ENCODE measurements at regions not wholly inside any gene's neighbourhood (a gene's known extent, or its start where the extent isn't known, plus 50 kb on each side); places are given as distances from the start of the nearest gene placed in this dataset.
"Not testable (repeated sequence)": the region's sequence is repeated elsewhere in the genome, so short reads cannot be mapped to it uniquely, and the experiment has no call there.

DNA sequence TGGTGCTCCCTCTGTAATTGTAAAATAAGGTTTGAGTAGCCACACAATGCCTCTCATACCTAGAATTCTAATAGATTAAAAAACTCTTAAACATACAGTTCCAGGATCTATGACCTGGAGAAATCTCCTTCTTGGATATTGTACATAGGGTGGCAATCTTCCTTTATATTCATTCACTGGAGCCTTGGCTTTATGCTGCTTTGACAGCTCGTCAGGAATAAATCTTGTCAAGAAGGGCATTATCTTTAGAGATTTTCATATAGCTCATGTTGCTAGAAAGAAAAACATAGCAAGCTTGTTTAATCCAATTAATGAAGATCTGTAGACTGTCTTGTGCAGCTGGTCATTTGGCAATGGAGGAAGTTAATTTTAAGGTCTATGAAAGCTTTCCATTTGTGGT, 131.1 kb downstream of the PYDC2 start:
- in situ Hi-C loops (cut with HindIII; ENCODE audit: low sequenced_read_pairs): no loop called here
- TF ChIP-seq, protein P1, sequence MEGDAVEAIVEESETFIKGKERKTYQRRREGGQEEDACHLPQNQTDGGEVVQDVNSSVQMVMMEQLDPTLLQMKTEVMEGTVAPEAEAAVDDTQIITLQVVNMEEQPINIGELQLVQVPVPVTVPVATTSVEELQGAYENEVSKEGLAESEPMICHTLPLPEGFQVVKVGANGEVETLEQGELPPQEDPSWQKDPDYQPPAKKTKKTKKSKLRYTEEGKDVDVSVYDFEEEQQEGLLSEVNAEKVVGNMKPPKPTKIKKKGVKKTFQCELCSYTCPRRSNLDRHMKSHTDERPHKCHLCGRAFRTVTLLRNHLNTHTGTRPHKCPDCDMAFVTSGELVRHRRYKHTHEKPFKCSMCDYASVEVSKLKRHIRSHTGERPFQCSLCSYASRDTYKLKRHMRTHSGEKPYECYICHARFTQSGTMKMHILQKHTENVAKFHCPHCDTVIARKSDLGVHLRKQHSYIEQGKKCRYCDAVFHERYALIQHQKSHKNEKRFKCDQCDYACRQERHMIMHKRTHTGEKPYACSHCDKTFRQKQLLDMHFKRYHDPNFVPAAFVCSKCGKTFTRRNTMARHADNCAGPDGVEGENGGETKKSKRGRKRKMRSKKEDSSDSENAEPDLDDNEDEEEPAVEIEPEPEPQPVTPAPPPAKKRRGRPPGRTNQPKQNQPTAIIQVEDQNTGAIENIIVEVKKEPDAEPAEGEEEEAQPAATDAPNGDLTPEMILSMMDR (IDR thresholded peaks at IDR 0.05; ENCODE audit: low read depth, low read length, missing control alignments): no peak
- DNase-seq (ENCODE audit: low read depth): no peak
- no peak overlapping the region for H3K4me3 ChIP-seq (ENCODE audit: low read depth, low read length)

DNA sequence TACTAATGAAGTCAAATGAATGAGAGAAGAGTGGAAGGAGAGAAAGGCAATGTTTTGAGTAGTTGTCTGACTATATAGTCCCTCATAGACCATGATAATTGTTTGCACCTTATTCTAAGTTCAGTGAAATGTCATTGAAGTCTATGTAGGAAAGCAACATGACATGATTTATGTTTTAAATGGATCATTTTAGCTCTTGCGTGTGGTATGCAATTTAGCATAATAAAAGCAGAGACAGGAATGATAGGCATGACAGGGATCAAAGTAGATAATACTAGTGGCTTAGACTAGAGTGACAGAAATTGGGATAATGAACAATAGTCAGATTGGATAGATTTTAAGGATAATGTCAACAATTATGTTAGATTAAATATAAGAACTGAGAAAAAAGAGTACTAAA, 132.5 kb downstream of the PYDC2 start:
- H3K4me3 ChIP-seq (ENCODE audit: low read depth, low read length): no peak overlapping the region
- in situ Hi-C loops (cut with HindIII; ENCODE audit: low sequenced_read_pairs): no loop called here
- TF ChIP-seq, protein P1 (IDR thresholded peaks at IDR 0.05; ENCODE audit: low read depth, low read length, missing control alignments): no peak
- DNase-seq (ENCODE audit: low read depth): no peak

DNA sequence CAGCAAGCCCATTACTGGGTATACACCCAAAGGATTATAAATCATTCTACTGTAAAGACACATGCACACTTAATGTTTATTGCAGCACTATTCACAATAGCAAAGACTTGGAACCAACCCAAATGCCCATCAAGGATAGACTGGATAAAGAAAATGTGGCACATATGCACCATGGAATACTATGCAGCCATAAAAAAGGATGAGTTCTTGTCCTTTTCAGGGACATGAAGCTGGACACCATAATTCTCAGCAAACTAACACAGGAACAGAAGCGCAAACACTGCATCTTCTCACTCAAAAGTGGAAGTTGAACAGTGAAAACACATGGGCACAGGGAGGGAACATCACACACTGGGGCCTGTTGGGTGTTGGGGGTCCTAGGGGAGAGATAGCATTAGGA, 154.5 kb downstream of the PYDC2 start:
- in situ Hi-C loops (cut with HindIII; ENCODE audit: low sequenced_read_pairs): loop anchor here (5.0 kb wide), 1 partner anchor 67 kb away; no protein-coding TSS in a partner anchor
- not testable (repeated sequence) for DNase-seq (ENCODE audit: low read depth); H3K4me3 ChIP-seq (ENCODE audit: low read depth, low read length)

- TF ChIP-seq, protein P1 (IDR thresholded peaks at IDR 0.05; ENCODE audit: low read depth, low read length, missing control alignments): no peak
- H3K4me3 ChIP-seq (ENCODE audit: low read depth, low read length): no peak overlapping the region
- no peak for DNase-seq (ENCODE audit: low read depth)
- in situ Hi-C loops (cut with HindIII; ENCODE audit: low sequenced_read_pairs): no loop called here
These were observed 163.3 kb downstream of the PYDC2 start for GRCh38 chr3:191624299-191624698.

GRCh38 chr3:191627064-191627463, 166.1 kb downstream of the PYDC2 start:
- TF ChIP-seq, protein P1 (IDR thresholded peaks at IDR 0.05; ENCODE audit: low read depth, low read length, missing control alignments): no peak
- H3K4me3 ChIP-seq (ENCODE audit: low read depth, low read length): no peak overlapping the region
- DNase-seq (ENCODE audit: low read depth): no peak
- in situ Hi-C loops (cut with HindIII; ENCODE audit: low sequenced_read_pairs): no loop called here

- in situ Hi-C loops (cut with HindIII; ENCODE audit: low sequenced_read_pairs): no loop called here
- DNase-seq (ENCODE audit: low read depth): no peak
These were observed 167.6 kb downstream of the PYDC2 start for GRCh38 chr3:191628571-191628970.

GRCh38 chr3:191631496-191631895, 170.5 kb downstream of the PYDC2 start:
- in situ Hi-C loops (cut with HindIII; ENCODE audit: low sequenced_read_pairs): loop anchor here (5.0 kb wide), 1 partner anchor 34 kb away; no protein-coding TSS in a partner anchor
- TF ChIP-seq, protein P1 (IDR thresholded peaks at IDR 0.05; ENCODE audit: low read depth, low read length, missing control alignments): no peak
- DNase-seq (ENCODE audit: low read depth): no peak
- H3K4me3 ChIP-seq (ENCODE audit: low read depth, low read length): no peak overlapping the region

More at GRCh38 chr3:191628571-191628970, 167.6 kb downstream of the PYDC2 start:
- H3K4me3 ChIP-seq (ENCODE audit: low read depth, low read length): no peak overlapping the region
- TF ChIP-seq, protein P1 (IDR thresholded peaks at IDR 0.05; ENCODE audit: low read depth, low read length, missing control alignments): no peak
